ENCODE measurements at regions not wholly inside any gene's neighbourhood (a gene's known extent, or its start where the extent isn't known, plus 50 kb on each side); places are given as distances from the start of the nearest gene placed in this dataset.
A peak's percentile ranks its signal among the peaks of the same experiment; 100 is the strongest.

GRCh38 chr1:83718338-83718737 lies 280.6 kb downstream of the TTLL7 start:
- no peak for DNase-seq

- no peak for DNase-seq
Observed at GRCh38 chr1:83717785-83718184, 281.1 kb downstream of the TTLL7 start.

- DNase-seq: no peak
Observed at GRCh38 chr1:83716641-83717040, 282.3 kb downstream of the TTLL7 start.

- DNase-seq: no peak
Observed at GRCh38 chr1:83715550-83715949, 283.4 kb downstream of the TTLL7 start.

- DNase-seq: no peak
Observed at GRCh38 chr1:83709662-83710061, 289.3 kb downstream of the TTLL7 start.

GRCh38 chr1:83706354-83706938 lies 292.5 kb downstream of the TTLL7 start:
- no peak for DNase-seq

GRCh38 chr1:83705091-83705490 lies 293.8 kb downstream of the TTLL7 start:
- DNase-seq: no peak

- no peak for DNase-seq
Observed at GRCh38 chr1:83704350-83704749, 294.6 kb downstream of the TTLL7 start.

GRCh38 chr1:83702356-83702755 lies 296.6 kb downstream of the TTLL7 start:
- DNase-seq: no peak

GRCh38 chr1:83701355-83701754 lies 297.6 kb downstream of the TTLL7 start:
- no peak for DNase-seq

GRCh38 chr1:83698644-83699043 lies 300.3 kb downstream of the TTLL7 start:
- DNase-seq: no peak

- no peak for DNase-seq
Observed at GRCh38 chr1:83697961-83698360, 301.0 kb downstream of the TTLL7 start.

- no peak for DNase-seq
Observed at GRCh38 chr1:83697220-83697619, 301.7 kb downstream of the TTLL7 start.

- DNase-seq: no peak
Observed at GRCh38 chr1:83694449-83694848, 304.5 kb downstream of the TTLL7 start.

- DNase-seq: no peak
Observed at GRCh38 chr1:83693427-83694126, 305.4 kb downstream of the TTLL7 start.

GRCh38 chr1:83692524-83693381 lies 306.2 kb downstream of the TTLL7 start:
- DNase-seq: peak; percentile 2

- DNase-seq: no peak
Observed at GRCh38 chr1:83691953-83692500, 306.9 kb downstream of the TTLL7 start.

- no peak for DNase-seq
Observed at GRCh38 chr1:83689921-83690868, 308.7 kb downstream of the TTLL7 start.

- DNase-seq: no peak
Observed at GRCh38 chr1:83682132-83682531, 316.8 kb downstream of the TTLL7 start.

- no peak for DNase-seq
Observed at GRCh38 chr1:83676106-83676505, 322.8 kb downstream of the TTLL7 start.

GRCh38 chr1:83673312-83673711 lies 325.6 kb downstream of the TTLL7 start:
- DNase-seq: no peak

GRCh38 chr1:83671586-83671985 lies 327.3 kb downstream of the TTLL7 start:
- DNase-seq: no peak
